ENCODE measurements at regions not wholly inside any gene's neighbourhood (a gene's known extent, or its start where the extent isn't known, plus 50 kb on each side); places are given as distances from the start of the nearest gene placed in this dataset.
"Not testable (repeated sequence)": the region's sequence is repeated elsewhere in the genome, so short reads cannot be mapped to it uniquely, and the experiment has no call there.

DNA sequence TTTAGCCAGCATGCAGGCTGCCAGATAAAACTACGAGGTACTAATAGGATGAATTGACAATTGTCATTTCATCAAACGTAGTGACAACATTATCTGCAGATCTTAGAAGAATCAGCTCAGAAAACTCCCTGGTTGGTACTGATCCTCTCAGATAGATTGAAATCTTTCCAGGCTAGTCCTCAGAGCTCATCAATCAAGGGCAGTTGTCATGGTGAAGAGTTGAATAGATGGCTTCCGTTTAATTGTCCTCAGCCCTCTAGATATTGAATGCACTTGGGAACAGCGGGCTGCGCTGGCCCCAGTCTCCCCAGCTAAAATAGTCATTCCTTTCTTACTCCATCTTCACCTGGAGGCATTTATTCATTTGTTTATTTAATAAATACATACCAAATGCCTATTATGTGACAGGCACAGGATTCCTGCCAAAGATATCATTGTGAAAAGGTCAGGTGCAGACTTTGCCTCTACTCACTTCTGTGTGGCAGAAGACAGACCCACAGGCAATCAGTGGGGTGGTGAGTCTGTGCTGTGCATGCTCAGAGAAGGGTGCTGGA, 1081.6 kb downstream of the TYW1 start:
- intact Hi-C loops (cut with DNase I), result no loop called here
- H3K27ac ChIP-seq (replicated peaks in 1 of 4), result no peak overlapping the region
- H3K9me3 ChIP-seq, result peaks cover 0 to 15% (median 0%) of the 10 kb centered on the region in 4 donors
- TF ChIP-seq POLR2A (IDR thresholded peaks at IDR 0.05; ENCODE audit: low read depth) (no peak), EP300 (IDR thresholded peaks at IDR 0.05) (no peak), POLR2AphosphoS5 (IDR thresholded peaks at IDR 0.05) (no peak), CTCF (IDR thresholded peaks at IDR 0.05) (no peak)
- WGBS, result 84% methylated on average over 5 of the region's 5 CpGs
- H3K4me3 ChIP-seq, result no peak overlapping the region
- H3K4me1 ChIP-seq, result no peaks in the 10 kb centered on the region
- no peaks in the 10 kb centered on the region for H3K27me3 ChIP-seq
- H3K36me3 ChIP-seq, result no peaks in the 10 kb centered on the region
- DNase-seq (ENCODE audit: extremely low spot score), result no peak

GRCh38 chr7:68082066-68082960, 1085.7 kb downstream of the TYW1 start:
- intact Hi-C loops (cut with DNase I); H3K36me3 ChIP-seq: not testable (repeated sequence)
- 94% methylated on average over 24 of the region's 54 CpGs for WGBS

GRCh38 chr7:68082961-68083657, 1086.5 kb downstream of the TYW1 start:
- not testable (repeated sequence) for H3K27me3 ChIP-seq

More at GRCh38 chr7:68082066-68082960, 1085.7 kb downstream of the TYW1 start:
- not testable (repeated sequence) for H3K27me3 ChIP-seq; H3K4me1 ChIP-seq; H3K27ac ChIP-seq (replicated peaks in 1 of 4); DNase-seq (ENCODE audit: extremely low spot score); H3K4me3 ChIP-seq
- peaks cover 0 to 15% (median 0%) of the 10 kb centered on the region in 4 donors for H3K9me3 ChIP-seq

DNA sequence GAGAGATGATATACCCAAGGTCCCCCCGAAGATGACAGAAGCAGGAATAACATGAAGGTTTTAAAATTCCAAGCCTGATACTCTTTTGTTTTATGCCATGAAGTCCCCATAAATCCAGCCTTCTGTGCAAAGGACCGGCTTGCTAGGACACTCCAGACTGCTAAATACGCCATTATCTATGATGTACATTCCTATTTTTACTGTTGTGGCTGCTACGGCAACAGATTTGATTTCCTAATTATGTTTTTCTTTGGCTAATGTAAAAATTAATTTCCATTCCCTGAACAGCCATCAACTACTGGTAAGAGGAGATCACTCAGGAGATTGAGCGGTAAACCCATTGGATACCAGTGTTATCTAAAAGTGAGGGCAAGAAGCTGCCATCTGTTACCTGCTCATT, 1090.8 kb downstream of the TYW1 start:
- Histone ChIP-seq H3K36me3 (no peaks in the 10 kb centered on the region), H3K4me1 (no peaks in the 10 kb centered on the region), H3K27me3 (no peaks in the 10 kb centered on the region), H3K27ac (replicated peaks in 1 of 4) (no peak overlapping the region), H3K9me3 (peaks cover 0 to 6% (median 0%) of the 10 kb centered on the region in 4 donors), H3K4me3 (no peak overlapping the region)
- TF ChIP-seq CTCF (IDR thresholded peaks at IDR 0.05), result no peak
- no peak for TF ChIP-seq EP300 (IDR thresholded peaks at IDR 0.05)
- TF ChIP-seq POLR2AphosphoS5 (IDR thresholded peaks at IDR 0.05), result no peak
- TF ChIP-seq POLR2A (IDR thresholded peaks at IDR 0.05; ENCODE audit: low read depth), result no peak
- DNase-seq (ENCODE audit: extremely low spot score), result no peak
- WGBS, result 92% methylated on average over 5 of the region's 5 CpGs
- intact Hi-C loops (cut with DNase I), result no loop called here

More at GRCh38 chr7:68082961-68083657, 1086.5 kb downstream of the TYW1 start:
- intact Hi-C loops (cut with DNase I); H3K4me1 ChIP-seq; H3K27ac ChIP-seq (replicated peaks in 1 of 4); H3K4me3 ChIP-seq; H3K36me3 ChIP-seq; DNase-seq (ENCODE audit: extremely low spot score): not testable (repeated sequence)
- H3K9me3 ChIP-seq, result peaks cover 0 to 15% (median 0%) of the 10 kb centered on the region in 4 donors
- WGBS, result 91% methylated on average over 20 of the region's 44 CpGs

DNA sequence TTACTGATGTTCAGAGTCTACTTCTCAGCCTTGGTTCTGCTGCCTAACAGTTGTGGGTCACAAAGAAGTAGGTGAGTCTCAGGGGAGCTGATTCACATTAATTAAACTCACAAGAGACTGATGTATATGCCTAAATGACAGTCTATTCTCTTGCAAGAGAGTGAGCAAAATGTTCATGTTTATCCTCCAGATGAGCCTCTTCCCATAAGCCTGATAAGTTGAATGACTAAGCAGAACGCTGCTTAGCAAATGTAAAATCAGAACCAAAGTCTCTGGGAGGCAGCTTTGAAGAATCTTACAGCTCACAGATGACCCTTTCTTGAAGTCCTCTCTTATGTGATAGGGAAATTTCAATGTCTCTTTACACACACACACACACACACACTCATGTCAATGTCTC, 1092.2 kb downstream of the TYW1 start:
- DNase-seq (ENCODE audit: extremely low spot score), result no peak
- intact Hi-C loops (cut with DNase I), result no loop called here
- Histone ChIP-seq H3K4me3 (no peak overlapping the region), H3K27me3 (no peaks in the 10 kb centered on the region), H3K9me3 (no peaks in the 10 kb centered on the region), H3K4me1 (no peaks in the 10 kb centered on the region), H3K27ac (replicated peaks in 1 of 4) (no peak overlapping the region), H3K36me3 (no peaks in the 10 kb centered on the region)
- WGBS, result 100% methylated on average over 1 of the region's 1 CpG
- TF ChIP-seq CTCF (IDR thresholded peaks at IDR 0.05) (no peak), POLR2A (IDR thresholded peaks at IDR 0.05; ENCODE audit: low read depth) (no peak), EP300 (IDR thresholded peaks at IDR 0.05) (no peak), POLR2AphosphoS5 (IDR thresholded peaks at IDR 0.05) (no peak)

DNA sequence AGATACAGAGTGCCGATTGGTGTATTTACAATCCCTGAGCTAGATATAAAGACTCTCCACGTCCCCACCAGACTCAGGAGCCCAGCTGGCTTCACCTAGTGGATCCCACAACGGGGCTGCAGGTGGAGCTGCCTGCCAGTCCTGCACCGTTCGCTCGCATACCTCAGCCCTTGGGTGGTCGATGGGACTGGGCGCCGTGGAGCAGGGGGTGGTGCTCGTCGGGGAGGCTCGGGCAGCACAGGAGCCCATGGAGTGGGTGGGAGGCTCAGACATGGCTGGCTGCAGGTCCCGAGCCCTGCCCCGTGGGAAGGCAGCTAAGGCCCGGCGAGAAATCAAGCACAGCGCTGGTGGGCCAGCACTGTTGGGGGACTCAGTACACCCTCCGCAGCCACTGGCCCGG, 1093.6 kb downstream of the TYW1 start:
- no CpG with 5 or more reads among the region's 19 CpGs for WGBS
- DNase-seq (ENCODE audit: extremely low spot score); H3K9me3 ChIP-seq; H3K36me3 ChIP-seq; H3K27me3 ChIP-seq; H3K4me1 ChIP-seq; H3K27ac ChIP-seq (replicated peaks in 1 of 4); H3K4me3 ChIP-seq; intact Hi-C loops (cut with DNase I): not testable (repeated sequence)

All from esophagus muscularis mucosa (tissue), 4 donors.